ENCODE measurements at regions not wholly inside any gene's neighbourhood (a gene's known extent, or its start where the extent isn't known, plus 50 kb on each side); places are given as distances from the start of the nearest gene placed in this dataset.

- Histone ChIP-seq H3K4me1 (no peaks in the 10 kb centered on the region), H3K27me3 (replicated peaks; ENCODE audit: control insufficient read depth, insufficient read depth, low read length) (no peaks in the 10 kb centered on the region), H3K9me3 (no peaks in the 10 kb centered on the region), H3K4me3 (ENCODE audit: low read depth, low read length) (no peak overlapping the region), H3K36me3 (ENCODE audit: control insufficient read depth, insufficient read depth, low read length) (no peaks in the 10 kb centered on the region)
- H3K9me3 Mint-ChIP-seq (ENCODE audit: unreplicated experiment), result no peaks in the 10 kb centered on the region
- TF ChIP-seq, protein P1, sequence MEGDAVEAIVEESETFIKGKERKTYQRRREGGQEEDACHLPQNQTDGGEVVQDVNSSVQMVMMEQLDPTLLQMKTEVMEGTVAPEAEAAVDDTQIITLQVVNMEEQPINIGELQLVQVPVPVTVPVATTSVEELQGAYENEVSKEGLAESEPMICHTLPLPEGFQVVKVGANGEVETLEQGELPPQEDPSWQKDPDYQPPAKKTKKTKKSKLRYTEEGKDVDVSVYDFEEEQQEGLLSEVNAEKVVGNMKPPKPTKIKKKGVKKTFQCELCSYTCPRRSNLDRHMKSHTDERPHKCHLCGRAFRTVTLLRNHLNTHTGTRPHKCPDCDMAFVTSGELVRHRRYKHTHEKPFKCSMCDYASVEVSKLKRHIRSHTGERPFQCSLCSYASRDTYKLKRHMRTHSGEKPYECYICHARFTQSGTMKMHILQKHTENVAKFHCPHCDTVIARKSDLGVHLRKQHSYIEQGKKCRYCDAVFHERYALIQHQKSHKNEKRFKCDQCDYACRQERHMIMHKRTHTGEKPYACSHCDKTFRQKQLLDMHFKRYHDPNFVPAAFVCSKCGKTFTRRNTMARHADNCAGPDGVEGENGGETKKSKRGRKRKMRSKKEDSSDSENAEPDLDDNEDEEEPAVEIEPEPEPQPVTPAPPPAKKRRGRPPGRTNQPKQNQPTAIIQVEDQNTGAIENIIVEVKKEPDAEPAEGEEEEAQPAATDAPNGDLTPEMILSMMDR (IDR thresholded peaks at IDR 0.05; ENCODE audit: insufficient read depth in 1 of 2, low read depth in 1 of 2, low read length in 1 of 2, severe bottlenecking in 1 of 2, unreplicated experiment in 1 of 2), result no peak
- H3K4me3 Mint-ChIP-seq (ENCODE audit: unreplicated experiment), result no peak overlapping the region
- no peaks in the 10 kb centered on the region for H3K27me3 Mint-ChIP-seq (ENCODE audit: insufficient read depth, unreplicated experiment)
- H3K27ac Mint-ChIP-seq (ENCODE audit: unreplicated experiment), result no peak overlapping the region
- BruUV-seq (replicated peaks), result no TSS peak
- no peak for DNase-seq
- ChIA-PET POLR2A (no interaction called here), CTCF (no interaction called here)
- intact Hi-C loops (cut with micrococcal nuclease; ENCODE audit: unreplicated experiment), result loop anchor here (10.0 kb wide), 2 partner anchors 893 to 1453 kb away; no protein-coding TSS in a partner anchor
- no peaks in the 10 kb centered on the region for H3K36me3 Mint-ChIP-seq (ENCODE audit: insufficient read depth, unreplicated experiment)
- H3K4me1 Mint-ChIP-seq (ENCODE audit: low read depth, unreplicated experiment), result peaks cover 10% of the 10 kb centered on the region
These were observed 150.9 kb downstream of the TM9SF2 start for GRCh38 chr13:99652141-99652540.

- H3K4me1 ChIP-seq, result no peaks in the 10 kb centered on the region
- no peaks in the 10 kb centered on the region for H3K9me3 Mint-ChIP-seq (ENCODE audit: unreplicated experiment)
- DNase-seq, result no peak
- BruUV-seq (replicated peaks), result no TSS peak
- H3K4me1 Mint-ChIP-seq (ENCODE audit: low read depth, unreplicated experiment), result peaks cover 3% of the 10 kb centered on the region
- H3K27ac Mint-ChIP-seq (ENCODE audit: unreplicated experiment), result no peak overlapping the region
- H3K27me3 Mint-ChIP-seq (ENCODE audit: insufficient read depth, unreplicated experiment), result no peaks in the 10 kb centered on the region
- H3K4me3 Mint-ChIP-seq (ENCODE audit: unreplicated experiment), result no peak overlapping the region
- CTCF ChIA-PET, result no interaction called here
- H3K9me3 ChIP-seq, result no peaks in the 10 kb centered on the region
- no peaks in the 10 kb centered on the region for H3K36me3 Mint-ChIP-seq (ENCODE audit: insufficient read depth, unreplicated experiment)
- no peak overlapping the region for H3K4me3 ChIP-seq (ENCODE audit: low read depth, low read length)
- TF ChIP-seq, protein P1 (IDR thresholded peaks at IDR 0.05; ENCODE audit: insufficient read depth in 1 of 2, low read depth in 1 of 2, low read length in 1 of 2, severe bottlenecking in 1 of 2, unreplicated experiment in 1 of 2), result no peak
- POLR2A ChIA-PET, result no interaction called here
- intact Hi-C loops (cut with micrococcal nuclease; ENCODE audit: unreplicated experiment), result loop anchor here (10.0 kb wide), 2 partner anchors 894 to 1454 kb away; no protein-coding TSS in a partner anchor
- no peaks in the 10 kb centered on the region for H3K27me3 ChIP-seq (replicated peaks; ENCODE audit: control insufficient read depth, insufficient read depth, low read length)
- H3K36me3 ChIP-seq (ENCODE audit: control insufficient read depth, insufficient read depth, low read length), result no peaks in the 10 kb centered on the region
These were observed 149.7 kb downstream of the TM9SF2 start for GRCh38 chr13:99651016-99651415.

- no peaks in the 10 kb centered on the region for H3K9me3 Mint-ChIP-seq (ENCODE audit: unreplicated experiment)
- no peaks in the 10 kb centered on the region for H3K4me1 ChIP-seq
- ChIA-PET POLR2A (no interaction called here), CTCF (no interaction called here)
- no peaks in the 10 kb centered on the region for H3K36me3 Mint-ChIP-seq (ENCODE audit: insufficient read depth, unreplicated experiment)
- no peak for DNase-seq
- no peaks in the 10 kb centered on the region for H3K27me3 ChIP-seq (replicated peaks; ENCODE audit: control insufficient read depth, insufficient read depth, low read length)
- H3K27me3 Mint-ChIP-seq (ENCODE audit: insufficient read depth, unreplicated experiment), result no peaks in the 10 kb centered on the region
- TF ChIP-seq, protein P1 (IDR thresholded peaks at IDR 0.05; ENCODE audit: insufficient read depth in 1 of 2, low read depth in 1 of 2, low read length in 1 of 2, severe bottlenecking in 1 of 2, unreplicated experiment in 1 of 2), result no peak
- H3K27ac Mint-ChIP-seq (ENCODE audit: unreplicated experiment), result no peak overlapping the region
- H3K9me3 ChIP-seq, result no peaks in the 10 kb centered on the region
- no peak overlapping the region for H3K4me3 Mint-ChIP-seq (ENCODE audit: unreplicated experiment)
- BruUV-seq (replicated peaks), result no TSS peak
- H3K4me1 Mint-ChIP-seq (ENCODE audit: low read depth, unreplicated experiment), result no peaks in the 10 kb centered on the region
- no peaks in the 10 kb centered on the region for H3K36me3 ChIP-seq (ENCODE audit: control insufficient read depth, insufficient read depth, low read length)
- intact Hi-C loops (cut with micrococcal nuclease; ENCODE audit: unreplicated experiment), result loop anchor here (10.0 kb wide), 2 partner anchors 894 to 1454 kb away; no protein-coding TSS in a partner anchor
- no peak overlapping the region for H3K4me3 ChIP-seq (ENCODE audit: low read depth, low read length)
These were observed 149.1 kb downstream of the TM9SF2 start for GRCh38 chr13:99650410-99650809.
